ENCODE measurements at regions not wholly inside any gene's neighbourhood (a gene's known extent, or its start where the extent isn't known, plus 50 kb on each side); places are given as distances from the start of the nearest gene placed in this dataset.

DNA sequence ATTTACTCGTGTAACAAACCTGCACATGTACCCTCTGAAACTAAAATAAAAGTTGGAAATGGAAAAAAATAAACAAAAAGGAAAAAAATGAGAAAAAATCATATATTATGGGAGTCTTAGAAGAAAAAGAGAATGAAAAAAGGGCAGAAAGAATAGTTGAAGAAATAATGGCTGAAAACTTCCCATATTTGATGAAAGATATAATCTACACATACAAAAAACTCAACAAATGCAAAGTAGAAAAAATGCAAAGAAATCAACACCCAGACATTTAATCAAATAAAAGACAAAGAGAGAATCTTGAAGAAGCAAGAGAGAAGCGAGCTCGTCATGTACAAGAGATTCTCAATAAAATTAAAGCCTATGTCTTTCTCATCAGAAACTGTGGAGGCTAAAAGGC is 73.8 kb downstream of the SLC25A46 start:
- DNase-seq (ENCODE audit: low spot score) = no peak
- Mint-ChIP-seq H3K9me3 (no peaks in the 10 kb centered on the region), H3K4me1 (peaks cover 4% of the 10 kb centered on the region; the same call in 1 of the 2 replicates), H3K4me3 (no peak overlapping the region), H3K36me3 (no peaks in the 10 kb centered on the region), H3K27ac (no peak overlapping the region), H3K27me3 (ENCODE audit: low read depth) (no peaks in the 10 kb centered on the region)
- CTCF ChIA-PET = no interaction called here
- ATAC-seq = no peak
- POLR2A ChIA-PET = no interaction called here
- TF ChIP-seq, protein P1, sequence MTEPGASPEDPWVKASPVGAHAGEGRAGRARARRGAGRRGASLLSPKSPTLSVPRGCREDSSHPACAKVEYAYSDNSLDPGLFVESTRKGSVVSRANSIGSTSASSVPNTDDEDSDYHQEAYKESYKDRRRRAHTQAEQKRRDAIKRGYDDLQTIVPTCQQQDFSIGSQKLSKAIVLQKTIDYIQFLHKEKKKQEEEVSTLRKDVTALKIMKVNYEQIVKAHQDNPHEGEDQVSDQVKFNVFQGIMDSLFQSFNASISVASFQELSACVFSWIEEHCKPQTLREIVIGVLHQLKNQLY (CRISPR knock-in tag; IDR thresholded peaks at IDR 0.05) = no peak
- TF ChIP-seq ZNF219 (CRISPR knock-in tag; IDR thresholded peaks at IDR 0.05; ENCODE audit: borderline replicate concordance) (no peak), FOXP4 (CRISPR knock-in tag; IDR thresholded peaks at IDR 0.05) (no peak), NFYB (CRISPR knock-in tag; conservative IDR thresholded peaks at IDR 0.05; ENCODE audit: low read depth) (no peak), ZBTB43 (CRISPR knock-in tag; IDR thresholded peaks at IDR 0.05) (no peak), SOX15 (CRISPR knock-in tag; IDR thresholded peaks at IDR 0.05) (no peak), ZNF232 (CRISPR knock-in tag; IDR thresholded peaks at IDR 0.05) (no peak), SP1 (CRISPR knock-in tag; conservative IDR thresholded peaks at IDR 0.05) (no peak), OVOL2 (CRISPR knock-in tag; IDR thresholded peaks at IDR 0.05; ENCODE audit: borderline replicate concordance) (no peak), ETV6 (CRISPR knock-in tag; IDR thresholded peaks at IDR 0.05) (no peak), NR1H2 (CRISPR knock-in tag; IDR thresholded peaks at IDR 0.05) (no peak), ESRRA (CRISPR knock-in tag; IDR thresholded peaks at IDR 0.05; ENCODE audit: borderline replicate concordance) (no peak), KAT7 (CRISPR knock-in tag; IDR thresholded peaks at IDR 0.05; ENCODE audit: borderline replicate concordance) (no peak), CBFB (CRISPR knock-in tag; IDR thresholded peaks at IDR 0.05; ENCODE audit: low read depth) (no peak), JAZF1 (CRISPR knock-in tag; IDR thresholded peaks at IDR 0.05) (no peak)
- TF ChIP-seq, protein P2, sequence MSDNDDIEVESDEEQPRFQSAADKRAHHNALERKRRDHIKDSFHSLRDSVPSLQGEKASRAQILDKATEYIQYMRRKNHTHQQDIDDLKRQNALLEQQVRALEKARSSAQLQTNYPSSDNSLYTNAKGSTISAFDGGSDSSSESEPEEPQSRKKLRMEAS (CRISPR knock-in tag; IDR thresholded peaks at IDR 0.05) = no peak
- TF ChIP-seq, protein P3, sequence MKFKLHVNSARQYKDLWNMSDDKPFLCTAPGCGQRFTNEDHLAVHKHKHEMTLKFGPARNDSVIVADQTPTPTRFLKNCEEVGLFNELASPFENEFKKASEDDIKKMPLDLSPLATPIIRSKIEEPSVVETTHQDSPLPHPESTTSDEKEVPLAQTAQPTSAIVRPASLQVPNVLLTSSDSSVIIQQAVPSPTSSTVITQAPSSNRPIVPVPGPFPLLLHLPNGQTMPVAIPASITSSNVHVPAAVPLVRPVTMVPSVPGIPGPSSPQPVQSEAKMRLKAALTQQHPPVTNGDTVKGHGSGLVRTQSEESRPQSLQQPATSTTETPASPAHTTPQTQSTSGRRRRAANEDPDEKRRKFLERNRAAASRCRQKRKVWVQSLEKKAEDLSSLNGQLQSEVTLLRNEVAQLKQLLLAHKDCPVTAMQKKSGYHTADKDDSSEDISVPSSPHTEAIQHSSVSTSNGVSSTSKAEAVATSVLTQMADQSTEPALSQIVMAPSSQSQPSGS (CRISPR knock-in tag; IDR thresholded peaks at IDR 0.05; ENCODE audit: borderline replicate concordance, low read depth) = no peak
- TF ChIP-seq, protein P4, sequence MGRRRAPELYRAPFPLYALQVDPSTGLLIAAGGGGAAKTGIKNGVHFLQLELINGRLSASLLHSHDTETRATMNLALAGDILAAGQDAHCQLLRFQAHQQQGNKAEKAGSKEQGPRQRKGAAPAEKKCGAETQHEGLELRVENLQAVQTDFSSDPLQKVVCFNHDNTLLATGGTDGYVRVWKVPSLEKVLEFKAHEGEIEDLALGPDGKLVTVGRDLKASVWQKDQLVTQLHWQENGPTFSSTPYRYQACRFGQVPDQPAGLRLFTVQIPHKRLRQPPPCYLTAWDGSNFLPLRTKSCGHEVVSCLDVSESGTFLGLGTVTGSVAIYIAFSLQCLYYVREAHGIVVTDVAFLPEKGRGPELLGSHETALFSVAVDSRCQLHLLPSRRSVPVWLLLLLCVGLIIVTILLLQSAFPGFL (CRISPR knock-in tag; IDR thresholded peaks at IDR 0.05; ENCODE audit: borderline replicate concordance) = no peak
- TF ChIP-seq, protein P5, sequence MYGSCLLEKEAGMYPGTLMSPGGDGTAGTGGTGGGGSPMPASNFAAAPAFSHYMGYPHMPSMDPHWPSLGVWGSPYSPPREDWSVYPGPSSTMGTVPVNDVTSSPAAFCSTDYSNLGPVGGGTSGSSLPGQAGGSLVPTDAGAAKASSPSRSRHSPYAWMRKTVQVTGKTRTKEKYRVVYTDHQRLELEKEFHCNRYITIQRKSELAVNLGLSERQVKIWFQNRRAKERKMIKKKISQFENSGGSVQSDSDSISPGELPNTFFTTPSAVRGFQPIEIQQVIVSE (CRISPR knock-in tag; IDR thresholded peaks at IDR 0.05; ENCODE audit: borderline replicate concordance) = no peak
- TF ChIP-seq, protein P6, sequence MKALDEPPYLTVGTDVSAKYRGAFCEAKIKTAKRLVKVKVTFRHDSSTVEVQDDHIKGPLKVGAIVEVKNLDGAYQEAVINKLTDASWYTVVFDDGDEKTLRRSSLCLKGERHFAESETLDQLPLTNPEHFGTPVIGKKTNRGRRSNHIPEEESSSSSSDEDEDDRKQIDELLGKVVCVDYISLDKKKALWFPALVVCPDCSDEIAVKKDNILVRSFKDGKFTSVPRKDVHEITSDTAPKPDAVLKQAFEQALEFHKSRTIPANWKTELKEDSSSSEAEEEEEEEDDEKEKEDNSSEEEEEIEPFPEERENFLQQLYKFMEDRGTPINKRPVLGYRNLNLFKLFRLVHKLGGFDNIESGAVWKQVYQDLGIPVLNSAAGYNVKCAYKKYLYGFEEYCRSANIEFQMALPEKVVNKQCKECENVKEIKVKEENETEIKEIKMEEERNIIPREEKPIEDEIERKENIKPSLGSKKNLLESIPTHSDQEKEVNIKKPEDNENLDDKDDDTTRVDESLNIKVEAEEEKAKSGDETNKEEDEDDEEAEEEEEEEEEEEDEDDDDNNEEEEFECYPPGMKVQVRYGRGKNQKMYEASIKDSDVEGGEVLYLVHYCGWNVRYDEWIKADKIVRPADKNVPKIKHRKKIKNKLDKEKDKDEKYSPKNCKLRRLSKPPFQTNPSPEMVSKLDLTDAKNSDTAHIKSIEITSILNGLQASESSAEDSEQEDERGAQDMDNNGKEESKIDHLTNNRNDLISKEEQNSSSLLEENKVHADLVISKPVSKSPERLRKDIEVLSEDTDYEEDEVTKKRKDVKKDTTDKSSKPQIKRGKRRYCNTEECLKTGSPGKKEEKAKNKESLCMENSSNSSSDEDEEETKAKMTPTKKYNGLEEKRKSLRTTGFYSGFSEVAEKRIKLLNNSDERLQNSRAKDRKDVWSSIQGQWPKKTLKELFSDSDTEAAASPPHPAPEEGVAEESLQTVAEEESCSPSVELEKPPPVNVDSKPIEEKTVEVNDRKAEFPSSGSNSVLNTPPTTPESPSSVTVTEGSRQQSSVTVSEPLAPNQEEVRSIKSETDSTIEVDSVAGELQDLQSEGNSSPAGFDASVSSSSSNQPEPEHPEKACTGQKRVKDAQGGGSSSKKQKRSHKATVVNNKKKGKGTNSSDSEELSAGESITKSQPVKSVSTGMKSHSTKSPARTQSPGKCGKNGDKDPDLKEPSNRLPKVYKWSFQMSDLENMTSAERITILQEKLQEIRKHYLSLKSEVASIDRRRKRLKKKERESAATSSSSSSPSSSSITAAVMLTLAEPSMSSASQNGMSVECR (CRISPR knock-in tag; IDR thresholded peaks at IDR 0.05; ENCODE audit: borderline replicate concordance) = no peak
